Progenitor cell of endocrine pancreas (in vitro differentiated cells): ENCODE measurements at regions not wholly inside any gene's neighbourhood (a gene's known extent, or its start where the extent isn't known, plus 50 kb on each side); places are given as distances from the start of the nearest gene placed in this dataset.

Experiments used
- DNase-seq: peaks from one replicate; pipeline ENCODE4 v3.0.0; 2021; ENCODE audit warnings: low spot score; ENCODE audit not compliant: unreplicated experiment
- H3K27ac Mint-ChIP-seq: 2 replicates; pipeline ENCODE4 v1.8.0; 2021; ENCODE audit warnings: mild to moderate bottlenecking, moderate library complexity, mixed read lengths
- H3K27me3 Mint-ChIP-seq: 2 replicates; pipeline ENCODE4 v1.8.0; 2021; ENCODE audit warnings: mixed read lengths
- H3K36me3 Mint-ChIP-seq: 2 replicates; pipeline ENCODE4 v1.8.0; 2022; ENCODE audit warnings: mixed read lengths; ENCODE audit not compliant: insufficient read depth
- H3K4me1 Mint-ChIP-seq: 2 replicates; pipeline ENCODE4 v1.8.0; 2021; ENCODE audit warnings: low read depth, mixed read lengths
- H3K4me3 Mint-ChIP-seq: 2 replicates; pipeline ENCODE4 v1.8.0; 2021; ENCODE audit warnings: low read depth, mild to moderate bottlenecking, moderate library complexity, mixed read lengths
- H3K9me3 Mint-ChIP-seq: 2 replicates; pipeline ENCODE4 v1.8.0; 2021; ENCODE audit warnings: low read depth, mixed read lengths
- TF ChIP-seq, protein P1 (sequence below): fragments of 200-600 bp; sonication (generic); IDR thresholded peaks from one replicate; pipeline ENCODE4 v1.5.0; 2021; ENCODE audit warnings: antibody characterized with exemption, mild to moderate bottlenecking; ENCODE audit not compliant: unreplicated experiment

DNA sequence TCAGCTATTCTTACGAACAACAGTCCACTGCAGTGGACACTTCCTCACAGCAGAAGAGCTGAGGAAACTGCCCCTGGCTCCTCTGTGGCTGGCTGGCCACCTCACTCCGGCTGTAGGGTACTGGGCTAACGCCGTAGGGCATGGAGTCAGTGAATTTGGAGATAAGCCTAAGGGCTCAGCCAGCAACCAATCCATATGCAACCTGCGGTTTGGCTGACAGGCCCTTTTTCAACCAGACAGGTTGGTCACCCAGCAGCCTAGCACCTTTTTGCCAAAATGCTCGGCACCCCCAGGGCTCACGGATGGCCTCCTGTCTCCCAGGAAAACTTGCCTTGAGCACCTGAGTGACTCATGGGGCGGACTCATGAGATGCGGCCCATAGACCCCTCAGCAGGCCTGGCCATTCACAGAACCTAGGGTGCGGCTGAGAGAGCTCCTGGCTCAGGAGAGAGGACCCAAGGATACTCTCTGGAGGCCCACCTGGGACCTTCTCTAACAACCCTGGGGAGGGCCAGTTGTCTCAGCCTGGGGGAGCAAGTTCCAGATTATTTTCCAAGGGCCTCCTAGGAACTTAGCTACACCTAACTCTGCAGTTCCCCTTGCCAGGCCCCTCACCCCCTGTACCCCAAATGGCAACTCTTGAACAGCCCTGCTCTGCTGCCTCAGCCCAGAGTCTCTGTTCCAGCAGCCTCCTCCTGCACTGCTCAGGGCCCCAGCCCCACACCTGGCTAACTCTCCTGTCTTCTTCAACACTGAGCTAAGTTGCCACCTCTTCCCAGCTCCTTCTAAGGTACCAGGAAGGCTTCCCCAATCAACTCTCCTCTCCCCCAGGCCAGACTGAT, 252.1 kb downstream of the CYP26B1 start:
- Mint-ChIP-seq H3K9me3 (no peaks in the 10 kb centered on the region), H3K4me1 (peaks cover 5% of the 10 kb centered on the region), H3K4me3 (no peak overlapping the region), H3K27ac (no peak overlapping the region), H3K27me3 (peaks cover 36% of the 10 kb centered on the region), H3K36me3 (no peaks in the 10 kb centered on the region)
- no peak for DNase-seq
- TF ChIP-seq, protein P1, sequence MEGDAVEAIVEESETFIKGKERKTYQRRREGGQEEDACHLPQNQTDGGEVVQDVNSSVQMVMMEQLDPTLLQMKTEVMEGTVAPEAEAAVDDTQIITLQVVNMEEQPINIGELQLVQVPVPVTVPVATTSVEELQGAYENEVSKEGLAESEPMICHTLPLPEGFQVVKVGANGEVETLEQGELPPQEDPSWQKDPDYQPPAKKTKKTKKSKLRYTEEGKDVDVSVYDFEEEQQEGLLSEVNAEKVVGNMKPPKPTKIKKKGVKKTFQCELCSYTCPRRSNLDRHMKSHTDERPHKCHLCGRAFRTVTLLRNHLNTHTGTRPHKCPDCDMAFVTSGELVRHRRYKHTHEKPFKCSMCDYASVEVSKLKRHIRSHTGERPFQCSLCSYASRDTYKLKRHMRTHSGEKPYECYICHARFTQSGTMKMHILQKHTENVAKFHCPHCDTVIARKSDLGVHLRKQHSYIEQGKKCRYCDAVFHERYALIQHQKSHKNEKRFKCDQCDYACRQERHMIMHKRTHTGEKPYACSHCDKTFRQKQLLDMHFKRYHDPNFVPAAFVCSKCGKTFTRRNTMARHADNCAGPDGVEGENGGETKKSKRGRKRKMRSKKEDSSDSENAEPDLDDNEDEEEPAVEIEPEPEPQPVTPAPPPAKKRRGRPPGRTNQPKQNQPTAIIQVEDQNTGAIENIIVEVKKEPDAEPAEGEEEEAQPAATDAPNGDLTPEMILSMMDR, result no peak

DNA sequence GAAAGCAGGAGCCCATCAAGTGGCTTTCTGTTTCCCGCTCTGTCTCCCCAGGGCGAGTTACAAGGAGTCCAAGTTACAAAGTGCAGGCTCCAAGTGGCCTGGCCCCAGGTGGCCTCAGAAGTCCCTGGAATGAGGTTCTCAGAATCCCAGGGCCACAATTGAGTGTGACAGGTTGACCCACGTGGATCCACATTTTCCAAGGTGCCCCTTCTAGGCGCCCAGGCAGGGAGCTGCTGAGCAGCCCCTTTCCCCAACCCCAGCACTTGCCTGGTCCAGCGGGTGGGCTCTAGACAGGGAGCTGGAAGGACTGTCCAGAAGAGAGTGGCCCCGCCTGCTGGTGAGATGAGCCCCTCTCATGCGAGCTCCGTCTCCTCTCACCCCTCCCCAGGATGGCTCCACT, 253.4 kb downstream of the CYP26B1 start:
- Mint-ChIP-seq H3K9me3 (no peaks in the 10 kb centered on the region), H3K4me3 (no peak overlapping the region), H3K4me1 (peaks cover 5% of the 10 kb centered on the region), H3K27ac (no peak overlapping the region), H3K36me3 (no peaks in the 10 kb centered on the region), H3K27me3 (peaks cover 27% of the 10 kb centered on the region)
- TF ChIP-seq, protein P1, result no peak
- no peak for DNase-seq

DNA sequence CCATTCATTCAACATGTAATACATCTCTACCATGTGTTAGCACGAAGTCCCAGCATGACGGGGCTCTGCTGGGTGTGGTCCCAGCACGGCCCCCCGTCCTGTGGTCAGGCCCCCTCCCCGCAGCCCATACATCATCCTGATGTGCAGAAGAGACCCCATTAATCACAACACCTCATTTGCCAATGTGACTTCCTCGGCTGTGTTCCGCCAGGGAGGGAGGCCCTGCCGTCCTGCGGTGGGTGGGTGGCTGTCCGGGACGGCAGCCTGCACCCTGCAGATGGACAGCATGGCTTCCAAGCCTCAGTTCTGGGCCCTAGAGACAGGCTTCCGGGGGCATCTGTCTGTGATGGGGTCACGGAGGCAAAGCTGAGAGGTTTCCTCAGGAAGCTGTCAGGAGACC, 254.0 kb downstream of the CYP26B1 start:
- Mint-ChIP-seq H3K27me3 (peaks cover 22% of the 10 kb centered on the region), H3K36me3 (no peaks in the 10 kb centered on the region)

DNA sequence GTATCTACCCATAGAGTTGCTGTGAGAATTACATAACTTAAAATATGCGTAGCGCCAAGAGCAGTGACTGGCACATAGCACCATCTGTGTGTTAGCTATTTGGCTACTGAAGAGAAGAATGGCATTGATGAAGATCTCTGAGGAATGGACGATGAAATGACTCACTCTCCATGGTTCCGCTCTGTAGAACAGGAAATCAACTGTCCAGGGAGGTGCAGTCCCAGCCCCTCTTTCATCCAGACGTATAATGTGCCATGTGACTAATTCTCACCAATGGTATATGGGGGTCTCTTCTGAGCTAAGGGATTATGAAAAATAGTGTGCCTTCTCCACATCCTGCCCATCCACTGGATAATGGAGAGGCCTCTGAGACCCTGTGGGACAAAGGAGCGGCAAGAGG, 254.8 kb downstream of the CYP26B1 start:
- peaks cover 3% of the 10 kb centered on the region for H3K4me1 Mint-ChIP-seq
- TF ChIP-seq, protein P1, result no peak
- no peak overlapping the region for H3K27ac Mint-ChIP-seq
- no peak for DNase-seq
- H3K36me3 Mint-ChIP-seq, result no peaks in the 10 kb centered on the region
- H3K9me3 Mint-ChIP-seq, result no peaks in the 10 kb centered on the region
- H3K27me3 Mint-ChIP-seq, result peaks cover 15% of the 10 kb centered on the region
- no peak overlapping the region for H3K4me3 Mint-ChIP-seq

More for the DNA sequence above, 254.0 kb downstream of the CYP26B1 start:
- Mint-ChIP-seq H3K4me3 (no peak overlapping the region), H3K4me1 (peaks cover 5% of the 10 kb centered on the region), H3K9me3 (no peaks in the 10 kb centered on the region), H3K27ac (no peak overlapping the region)
- TF ChIP-seq, protein P1, result no peak
- no peak for DNase-seq

DNA sequence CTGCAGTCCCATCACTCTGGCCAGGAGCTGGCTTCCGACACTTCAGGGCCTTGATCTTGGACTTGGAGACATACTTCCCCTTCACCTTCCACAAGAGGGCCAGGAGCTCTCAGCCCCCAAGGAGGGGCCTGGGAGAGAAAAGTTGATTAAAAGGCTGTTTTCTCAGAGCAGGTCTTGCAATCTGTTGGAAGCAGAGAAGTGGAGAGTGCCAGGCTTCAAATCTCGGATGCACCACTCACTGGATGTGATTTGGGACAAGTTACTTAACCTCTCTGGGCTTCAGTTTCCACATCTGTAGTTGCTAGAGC, 255.3 kb downstream of the CYP26B1 start:
- DNase-seq, result no peak
- Mint-ChIP-seq H3K4me3 (no peak overlapping the region), H3K27me3 (peaks cover 15% of the 10 kb centered on the region), H3K4me1 (no peaks in the 10 kb centered on the region), H3K9me3 (no peaks in the 10 kb centered on the region), H3K27ac (peak overlapping the region; percentile 14), H3K36me3 (no peaks in the 10 kb centered on the region)
- TF ChIP-seq, protein P1, result no peak
